Activated naive CD8-positive, alpha-beta T cell treated with anti-CD3 and anti-CD28 coated beads, Interleukin-2, amount 50 U/mL, for 16 hours (primary cell): ENCODE measurements at regions not wholly inside any gene's neighbourhood (a gene's known extent, or its start where the extent isn't known, plus 50 kb on each side); places are given as distances from the start of the nearest gene placed in this dataset.

Experiments used
- DNase-seq: peaks from one replicate; pipeline ENCODE4 v3.0.0-alpha.2; 2020; ENCODE audit warnings: low read depth, low spot score

- DNase-seq: no peak
Measured at GRCh38 chr21:17979763-17980162, 160.6 kb upstream of the C21orf91 start.

GRCh38 chr21:17978895-17979294, 159.7 kb upstream of the C21orf91 start:
- no peak for DNase-seq

DNA sequence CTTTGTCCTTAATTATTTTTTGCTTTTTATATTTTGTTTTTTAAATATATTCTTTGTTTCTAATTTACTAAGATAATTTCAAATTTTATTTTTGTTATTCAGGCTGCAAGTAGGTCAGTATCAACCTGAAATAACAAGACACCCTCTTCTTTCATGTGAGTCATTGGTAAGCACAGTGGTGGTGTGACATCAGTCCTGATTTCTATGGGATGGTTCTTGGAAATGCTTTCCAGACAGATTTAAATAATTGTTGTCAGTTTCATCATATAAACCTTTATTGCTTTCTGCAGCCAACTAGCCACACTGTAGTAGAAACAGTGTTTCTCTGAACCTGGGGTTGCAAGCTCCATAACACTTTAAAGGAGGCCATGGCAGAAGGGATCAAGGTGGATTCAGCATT, 157.5 kb upstream of the C21orf91 start:
- no peak for DNase-seq

- no peak for DNase-seq
Measured at GRCh38 chr21:17976139-17976538, 157.0 kb upstream of the C21orf91 start.

- DNase-seq: no peak
Measured at GRCh38 chr21:17967319-17967718, 148.2 kb upstream of the C21orf91 start.

DNA sequence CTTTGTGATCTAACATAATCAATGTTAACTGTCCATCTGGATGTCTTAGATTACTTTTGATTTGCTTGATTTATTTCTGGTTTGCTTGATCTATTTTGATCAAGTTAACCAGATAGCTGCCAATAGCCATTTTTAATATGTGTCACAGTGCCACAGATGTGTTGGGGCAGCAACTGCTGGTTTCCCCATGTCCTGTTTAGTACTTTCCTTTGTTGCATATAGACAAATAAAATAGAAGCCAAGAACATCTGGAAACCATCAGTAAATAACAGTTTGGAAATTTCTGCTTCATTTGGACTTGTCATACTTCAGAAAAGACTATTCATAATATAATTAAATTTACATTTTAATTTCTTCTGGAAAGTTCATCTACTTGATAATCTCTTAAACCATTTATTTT, 145.6 kb upstream of the C21orf91 start:
- no peak for DNase-seq

DNA sequence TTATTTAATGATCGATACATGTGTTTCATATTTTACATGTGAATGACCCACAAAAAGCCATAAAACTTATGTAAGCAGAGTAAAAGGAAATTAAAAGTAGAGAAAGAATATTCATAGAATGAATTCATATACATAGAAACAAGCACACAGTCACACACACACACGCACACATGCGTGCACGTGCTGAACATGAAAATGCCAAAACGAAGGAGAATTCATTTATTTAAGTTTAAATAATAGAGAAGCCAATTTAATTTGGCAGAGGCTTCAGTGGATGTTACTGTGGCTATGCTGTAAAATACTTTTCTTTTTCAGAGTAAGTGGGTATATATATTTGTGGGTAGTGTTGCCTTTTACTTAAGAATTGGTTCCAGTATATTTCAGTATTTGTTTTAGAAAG, 145.0 kb upstream of the C21orf91 start:
- DNase-seq: no peak

DNA sequence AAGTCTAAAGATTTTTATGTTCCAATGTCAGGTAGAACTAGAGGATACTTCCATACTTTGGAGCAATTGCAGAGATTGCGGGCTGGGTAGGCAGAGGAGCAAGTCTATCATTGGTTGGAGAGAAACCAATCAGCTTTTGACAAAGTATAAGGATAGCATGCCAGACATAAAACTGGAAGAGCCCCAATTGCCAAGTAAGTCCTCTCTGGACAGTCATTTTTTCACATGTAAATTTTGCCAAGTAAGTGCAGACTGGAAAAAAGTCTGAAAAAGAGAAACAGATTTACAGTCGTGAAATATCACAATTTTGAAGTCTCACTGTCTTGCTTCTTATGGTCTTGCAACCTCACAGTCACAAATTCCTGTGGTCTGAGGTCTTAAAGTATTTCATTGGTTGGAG, 131.4 kb upstream of the C21orf91 start:
- no peak for DNase-seq

DNA sequence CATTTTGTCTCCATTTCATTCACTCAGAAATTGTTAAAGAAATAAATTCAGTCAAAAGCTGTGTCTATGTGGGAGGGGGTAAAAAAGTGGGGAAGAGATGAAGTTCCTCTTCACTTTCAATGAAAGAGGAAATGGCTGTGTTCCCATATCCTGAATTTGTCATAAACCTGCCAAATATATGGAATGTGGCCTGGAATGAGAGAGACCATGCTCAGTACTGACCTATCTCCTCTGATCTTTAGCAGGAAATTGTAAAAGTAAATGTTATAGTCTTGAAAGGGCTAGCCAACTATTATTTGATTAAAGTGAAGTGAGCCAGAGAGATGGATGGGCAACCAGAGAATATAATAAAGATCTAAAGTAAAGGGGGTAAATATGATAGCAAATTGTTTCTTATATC, 130.3 kb upstream of the C21orf91 start:
- no peak for DNase-seq

DNA sequence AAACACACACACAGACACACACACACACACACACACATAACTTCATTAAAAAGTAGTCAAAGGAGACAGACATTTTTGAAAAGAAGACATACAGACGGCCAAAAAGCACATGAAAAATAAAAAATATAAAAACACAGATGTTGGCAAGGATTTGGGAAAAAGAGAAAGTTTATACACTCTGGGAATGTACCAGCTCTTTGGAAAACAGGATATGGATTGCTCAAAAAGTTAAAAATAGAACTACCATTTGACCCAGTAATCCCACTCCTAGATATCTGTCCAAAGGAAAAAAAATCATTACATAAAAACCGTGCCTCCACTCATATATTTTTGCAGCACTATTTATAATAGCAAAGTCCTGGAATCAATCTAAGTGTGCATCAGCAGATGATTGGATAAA, 128.4 kb upstream of the C21orf91 start:
- DNase-seq: no peak

GRCh38 chr21:17931080-17931479, 111.9 kb upstream of the C21orf91 start:
- no peak for DNase-seq

DNA sequence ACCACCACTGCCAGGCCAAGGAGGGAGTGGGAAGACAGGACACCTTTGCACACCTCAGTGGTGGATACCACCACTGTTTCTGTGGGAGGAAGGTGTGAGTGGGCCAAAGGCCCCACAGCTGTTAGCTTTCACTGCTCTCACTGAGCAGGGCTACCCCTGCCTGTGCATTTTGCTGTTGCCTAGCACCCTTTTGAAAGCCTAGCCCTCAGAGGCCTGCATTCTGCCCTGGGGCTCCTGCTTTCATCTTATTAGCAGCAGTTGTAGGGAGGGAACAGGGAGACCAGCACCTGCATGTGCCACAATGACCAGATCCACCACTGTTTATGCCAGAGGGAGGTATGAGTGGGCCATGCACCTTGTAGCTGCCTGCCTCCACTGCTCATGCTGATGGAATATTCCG, 110.9 kb upstream of the C21orf91 start:
- no peak for DNase-seq

- DNase-seq: no peak
Measured at GRCh38 chr21:17929510-17929909, 110.4 kb upstream of the C21orf91 start.

DNA sequence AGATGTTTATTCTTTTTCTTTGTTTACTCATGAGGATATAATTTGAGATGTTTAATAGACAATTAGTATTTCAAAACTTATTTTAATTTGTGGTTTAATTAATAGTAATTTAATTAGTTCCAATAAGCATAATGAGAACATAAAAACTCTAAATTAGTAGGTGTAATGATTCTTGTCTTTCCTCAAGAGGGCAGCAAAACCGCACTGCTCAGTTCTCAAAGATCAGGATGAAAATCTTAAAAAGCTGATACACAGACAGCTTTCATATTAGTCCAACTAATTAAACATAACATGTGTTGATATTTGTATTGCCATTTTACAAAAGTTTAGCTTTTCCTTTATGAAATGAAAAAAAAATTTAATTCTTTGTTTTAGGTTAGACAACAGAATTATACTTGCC, 106.7 kb upstream of the C21orf91 start:
- no peak for DNase-seq

DNA sequence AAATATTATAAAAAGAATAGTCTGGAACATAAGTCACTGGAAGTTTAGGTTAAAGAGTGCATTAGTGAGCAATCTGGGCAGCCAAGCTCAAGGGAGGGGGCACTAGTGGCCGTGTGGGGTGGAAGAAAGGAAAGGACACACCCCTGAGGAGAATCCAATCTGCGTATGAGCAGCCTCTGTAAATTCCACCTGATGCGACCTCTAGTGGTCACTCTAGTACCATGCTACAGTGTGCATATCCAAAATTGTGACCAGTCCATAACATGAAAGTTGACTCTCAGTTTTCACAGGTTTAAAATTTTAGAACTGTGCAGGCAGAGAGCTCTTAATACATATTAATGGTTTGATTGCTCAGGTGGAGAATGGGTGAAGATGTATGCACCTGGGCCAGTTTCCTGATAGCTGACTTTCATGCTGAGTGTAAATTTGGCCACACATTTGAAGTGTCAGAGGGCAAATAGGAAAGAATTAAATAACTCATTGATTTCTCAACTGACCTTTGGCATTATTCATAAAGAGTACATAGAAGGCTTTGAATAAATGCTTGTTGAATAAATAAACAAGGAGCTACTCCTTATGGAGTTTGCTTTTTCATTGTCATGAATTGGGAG, 105.9 kb upstream of the C21orf91 start:
- peak; percentile 14 for DNase-seq

GRCh38 chr21:17921579-17922530, 102.7 kb upstream of the C21orf91 start:
- DNase-seq: no peak

DNA sequence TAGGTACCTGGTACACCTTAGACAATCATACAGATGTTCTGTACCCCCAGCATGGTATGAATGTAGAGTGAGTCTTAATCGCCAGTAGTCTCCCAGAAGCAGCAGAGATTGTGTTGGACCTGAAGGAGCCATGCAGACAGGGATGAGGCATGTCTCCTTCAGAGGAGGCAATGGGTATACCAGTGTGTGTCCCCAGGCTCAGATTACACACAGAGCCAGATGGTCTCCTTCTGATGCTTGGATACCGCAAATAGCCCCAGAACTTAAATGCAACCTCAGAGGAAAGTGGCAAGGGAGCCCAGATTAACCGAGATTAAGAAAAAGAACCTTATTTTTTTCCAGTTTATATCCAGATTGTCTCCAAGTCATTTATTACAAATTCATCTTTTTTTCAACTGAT, 96.8 kb upstream of the C21orf91 start:
- no peak for DNase-seq

- no peak for DNase-seq
Measured at GRCh38 chr21:17911628-17912027, 92.5 kb upstream of the C21orf91 start.

DNA sequence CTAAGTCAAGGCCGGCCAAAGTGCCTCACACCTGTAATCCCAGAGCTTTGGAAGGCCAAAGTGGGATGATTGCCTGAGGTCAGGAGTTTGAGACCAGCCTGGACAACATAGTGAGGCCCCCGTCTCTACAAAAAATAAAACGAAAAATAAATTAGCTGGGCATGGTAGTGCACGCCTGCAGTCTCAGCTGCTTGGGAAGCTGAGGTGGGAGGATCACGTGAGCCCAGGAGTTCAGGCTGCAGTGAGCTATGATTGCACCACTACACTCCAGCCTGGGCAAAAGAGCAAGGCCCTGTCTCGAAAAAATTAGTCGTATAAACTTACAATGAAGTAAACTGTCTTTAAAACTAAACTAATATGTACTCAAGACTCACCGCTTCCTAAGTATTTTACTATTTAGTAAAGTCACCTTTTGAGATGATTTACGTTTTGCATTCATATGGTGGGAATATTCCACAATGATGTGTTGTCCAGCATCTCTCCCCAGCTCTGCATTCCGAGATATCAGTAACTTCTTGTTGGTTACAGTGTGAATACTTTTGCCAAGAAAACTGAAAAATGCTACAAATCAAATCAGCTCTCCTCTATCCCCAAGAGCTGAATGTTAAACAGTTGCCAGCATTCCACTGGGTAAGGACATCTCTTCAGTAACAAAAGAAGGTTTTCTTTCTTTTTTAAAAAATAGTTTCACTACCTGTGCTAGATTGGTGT, 84.9 kb upstream of the C21orf91 start:
- DNase-seq: no peak

DNA sequence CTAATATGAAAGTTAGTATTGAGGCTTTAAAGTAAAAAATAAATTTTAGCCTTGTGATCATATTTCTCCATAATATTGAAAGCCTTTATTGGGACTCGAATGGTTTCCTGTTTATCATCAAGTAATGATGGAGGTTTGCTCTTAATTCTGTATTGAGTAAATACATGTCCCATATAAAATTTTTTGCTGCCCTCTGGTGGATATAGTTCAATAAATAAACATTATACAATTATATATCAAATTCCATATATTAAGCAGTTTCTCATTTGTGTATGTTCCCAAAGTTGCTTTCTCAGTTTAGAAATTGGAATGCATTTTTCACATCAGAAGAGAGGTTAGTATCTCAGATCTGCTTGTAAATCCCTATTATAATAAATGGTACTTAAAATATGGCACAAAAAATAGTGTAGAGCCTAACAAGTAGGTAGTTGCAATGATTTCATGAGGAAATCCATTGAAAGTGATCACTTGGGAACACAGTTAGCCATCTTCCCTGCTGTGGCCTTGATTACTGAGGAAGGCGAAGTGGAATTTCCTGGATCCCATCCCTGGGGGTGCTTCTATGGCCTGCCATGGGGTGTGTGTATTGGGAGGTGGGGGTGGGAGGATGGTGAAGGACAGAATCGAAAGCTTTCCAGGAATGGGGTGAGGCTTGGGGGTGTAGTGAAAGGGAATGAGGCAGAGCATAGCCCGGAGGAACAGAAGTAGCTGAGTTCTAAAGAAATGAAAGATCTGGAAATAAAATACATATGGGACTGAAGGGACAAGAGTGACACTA, 84.1 kb upstream of the C21orf91 start:
- DNase-seq: no peak

DNA sequence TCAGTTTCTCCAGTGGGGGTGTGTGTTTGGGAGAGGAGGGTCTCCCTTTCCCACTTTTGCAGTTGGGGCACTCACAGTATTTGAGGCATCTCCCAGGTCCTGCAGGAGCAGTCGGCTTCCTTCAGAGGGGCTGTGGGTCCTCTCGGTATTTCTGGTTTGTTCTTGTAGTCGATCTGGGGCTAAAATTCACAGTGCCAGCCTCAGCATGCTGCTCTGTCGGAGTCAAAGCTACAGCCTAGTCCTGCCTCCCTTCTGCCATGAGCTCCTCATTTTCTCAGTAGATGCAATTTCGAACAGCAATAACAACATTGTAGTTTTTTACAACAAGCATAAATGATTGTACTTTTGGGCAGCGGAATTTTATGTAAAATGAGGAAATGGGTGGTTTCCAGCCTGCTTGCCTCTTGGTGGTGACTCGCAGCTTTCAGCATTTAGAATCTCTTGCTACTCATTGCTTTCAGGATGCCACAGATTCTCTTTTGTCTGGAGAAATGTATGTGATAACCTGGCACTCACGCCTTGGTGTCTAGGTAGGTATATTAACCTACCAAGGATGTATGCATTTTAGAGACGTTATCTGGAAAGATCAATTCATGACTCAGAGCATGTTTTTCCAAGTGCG, 82.4 kb upstream of the C21orf91 start:
- DNase-seq: no peak
